HG03520 (cell line): ENCODE measurements at regions not wholly inside any gene's neighbourhood (a gene's known extent, or its start where the extent isn't known, plus 50 kb on each side); places are given as distances from the start of the nearest gene placed in this dataset.
"Not testable (repeated sequence)": the region's sequence is repeated elsewhere in the genome, so short reads cannot be mapped to it uniquely, and the experiment has no call there.

ENCODE experiments used
- ATAC-seq: cut with Tn5 transposase; IDR thresholded peaks from one replicate; pipeline ENCODE4 v1.9.1; 2021; ENCODE audit warnings: mild to moderate bottlenecking, moderate library complexity; ENCODE audit not compliant: unreplicated experiment

DNA sequence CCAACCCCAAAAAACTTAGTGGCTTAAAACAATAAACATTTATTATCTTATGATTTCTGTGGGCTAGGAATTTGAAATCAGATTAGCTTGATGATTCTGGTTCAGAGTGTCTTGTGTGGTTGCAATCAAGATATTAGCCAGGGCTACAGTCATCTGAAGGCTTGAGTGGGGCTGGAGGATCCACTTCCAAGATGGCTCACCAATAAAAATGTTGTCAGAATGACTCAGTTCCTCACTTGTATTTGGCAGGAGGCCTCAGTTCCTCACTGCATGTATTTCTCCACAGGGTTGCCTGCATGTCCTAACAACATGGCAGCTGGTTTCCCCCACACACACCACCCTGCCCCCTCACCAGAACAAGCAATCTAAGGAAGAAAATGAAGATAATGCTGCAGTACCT lies 98.2 kb upstream of the NIPBL start:
- no peak for ATAC-seq

DNA sequence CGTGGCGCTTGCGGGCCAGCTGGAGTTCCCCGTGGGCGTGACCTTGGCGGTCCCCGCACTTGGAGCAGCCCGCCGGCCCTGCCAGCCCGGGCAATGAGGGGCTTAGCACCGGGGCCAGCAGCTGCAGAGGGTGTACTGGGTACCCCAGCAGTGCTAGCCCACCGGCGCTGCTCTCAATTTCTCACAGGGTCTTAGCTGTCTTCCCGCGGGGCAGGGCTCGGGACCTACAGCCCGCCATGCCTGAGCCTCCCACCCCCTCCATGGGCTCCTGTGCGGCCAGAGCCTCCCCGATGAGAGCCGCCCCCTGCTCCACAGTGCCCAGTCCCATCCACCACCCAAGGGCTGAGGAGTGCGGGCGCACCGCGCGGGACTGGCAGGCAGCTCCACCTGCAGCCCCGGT lies 94.0 kb upstream of the NIPBL start:
- ATAC-seq = not testable (repeated sequence)

DNA sequence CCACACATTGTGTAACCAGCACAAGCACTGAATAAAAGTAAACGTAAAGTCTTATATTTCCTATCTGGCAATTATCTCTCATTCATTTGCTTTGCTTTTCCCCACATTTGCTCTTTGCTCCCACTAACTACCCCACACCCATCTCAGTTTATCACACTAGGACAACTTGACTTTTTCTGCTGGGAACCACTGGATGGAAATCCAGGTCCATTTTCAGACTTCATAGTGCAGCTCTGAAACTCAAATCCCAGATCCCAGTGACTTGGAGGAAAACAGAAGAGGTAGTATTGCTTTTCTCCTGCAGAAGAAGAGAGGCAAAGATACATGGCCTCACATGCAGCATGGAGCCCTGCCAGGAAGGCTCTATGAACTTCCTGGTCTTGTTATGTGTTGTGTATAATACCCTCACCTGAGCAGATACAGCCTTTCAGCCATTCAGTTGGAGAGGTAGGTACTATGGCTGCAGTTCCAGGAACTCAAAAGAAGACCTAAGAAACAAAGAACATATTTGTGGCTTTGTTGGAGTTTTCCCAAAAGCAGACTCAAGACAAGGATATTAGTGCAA lies 90.0 kb upstream of the NIPBL start:
- no peak for ATAC-seq

DNA sequence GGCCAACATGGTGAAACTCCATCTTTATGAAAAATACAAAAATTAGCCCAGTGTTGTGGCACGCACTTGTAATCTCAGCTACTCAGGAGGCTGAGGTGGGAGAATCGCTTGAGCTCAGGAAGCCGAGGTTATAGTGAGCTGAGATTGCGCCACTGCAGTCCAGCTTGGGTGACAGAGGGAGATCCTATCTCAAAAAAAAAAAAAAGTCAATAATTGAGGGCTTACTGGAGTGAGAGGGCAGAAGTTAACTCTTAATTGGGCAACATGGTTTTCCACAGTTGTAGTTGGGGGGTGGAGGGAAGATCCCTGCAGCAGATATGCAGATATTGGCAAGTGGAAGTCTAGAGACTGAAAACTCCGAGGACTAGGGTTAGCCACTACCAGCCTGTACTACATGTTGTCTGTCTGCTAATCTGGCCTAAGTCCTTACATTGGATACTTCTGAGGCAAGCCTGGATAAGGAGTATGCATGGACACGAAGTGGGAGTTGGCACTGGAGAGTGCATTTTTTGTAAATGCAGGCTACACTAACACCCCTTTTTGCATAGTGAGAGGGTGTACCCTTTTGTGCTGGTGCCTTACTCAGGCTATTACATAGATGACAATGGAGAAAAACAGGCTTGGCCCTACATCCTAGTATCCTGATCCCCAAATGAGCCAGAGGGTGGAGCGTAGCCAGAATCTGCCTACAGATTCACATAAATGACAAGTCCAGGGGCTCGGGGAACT lies 89.0 kb upstream of the NIPBL start:
- no peak for ATAC-seq

DNA sequence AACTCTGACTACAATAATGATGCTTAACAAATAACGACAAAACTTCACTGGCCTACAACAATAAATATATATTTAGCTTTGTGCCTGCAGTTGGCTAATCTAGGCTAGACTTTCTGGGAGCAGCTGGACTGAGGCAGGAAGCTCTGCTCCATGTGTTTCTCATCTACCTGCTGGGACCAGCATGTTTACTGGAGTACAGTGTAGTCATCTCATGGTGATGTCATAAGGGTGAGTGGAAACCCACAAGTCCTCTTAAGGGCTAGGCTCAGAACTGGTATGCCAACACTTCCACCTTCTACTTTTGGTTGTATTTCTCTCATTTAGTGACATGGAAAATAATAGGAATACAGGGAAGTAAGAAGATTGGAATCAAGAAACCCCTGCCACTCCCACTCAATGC lies 85.7 kb upstream of the NIPBL start:
- no peak for ATAC-seq

DNA sequence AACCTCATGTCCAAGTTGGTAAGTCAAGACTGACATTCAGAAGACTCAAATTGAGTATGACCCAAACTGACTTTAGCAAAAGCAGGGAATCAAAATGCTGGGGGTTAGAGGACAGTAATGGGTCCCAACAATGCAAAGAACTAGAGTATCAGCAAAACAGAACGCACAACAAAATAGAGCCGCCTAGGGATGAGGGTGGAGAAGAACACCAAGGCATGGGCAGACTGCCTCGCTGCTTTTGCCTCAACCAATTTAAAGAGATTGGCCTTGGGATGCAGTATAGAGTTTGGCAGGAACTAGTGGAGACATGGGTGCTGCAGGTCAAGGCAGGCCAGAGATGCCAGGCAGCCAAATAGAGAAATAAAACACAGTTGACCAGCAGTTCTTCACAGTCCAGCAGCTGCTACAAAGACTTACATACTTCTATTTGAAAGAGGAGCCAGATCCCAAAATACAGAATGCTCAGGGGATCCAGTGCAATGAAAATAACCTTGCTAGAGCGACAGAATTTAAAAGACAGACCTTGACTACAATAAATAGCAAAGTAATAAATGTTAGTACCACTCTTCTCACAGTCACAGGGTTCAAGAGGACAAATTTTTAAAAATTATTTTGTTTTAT lies 83.9 kb upstream of the NIPBL start:
- no peak for ATAC-seq

DNA sequence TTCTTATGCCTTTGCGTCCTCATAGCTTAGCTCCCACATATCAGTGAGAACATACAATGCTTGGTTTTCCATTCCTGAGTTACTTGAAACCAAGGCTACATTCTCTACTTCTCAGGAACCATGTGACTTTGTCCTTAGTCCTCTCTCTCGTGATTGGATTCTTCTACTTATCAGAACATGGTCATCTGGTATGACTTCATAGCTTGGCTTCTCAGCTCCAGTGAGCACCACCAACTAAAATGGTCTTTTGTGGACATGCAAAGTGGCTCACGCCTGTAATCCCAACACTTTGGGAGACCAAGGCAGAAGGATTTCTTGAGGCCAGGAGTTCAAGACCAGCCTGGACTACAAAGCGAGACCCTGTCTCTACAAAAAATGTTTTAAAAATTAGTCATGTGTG lies 81.2 kb upstream of the NIPBL start:
- ATAC-seq = no peak

DNA sequence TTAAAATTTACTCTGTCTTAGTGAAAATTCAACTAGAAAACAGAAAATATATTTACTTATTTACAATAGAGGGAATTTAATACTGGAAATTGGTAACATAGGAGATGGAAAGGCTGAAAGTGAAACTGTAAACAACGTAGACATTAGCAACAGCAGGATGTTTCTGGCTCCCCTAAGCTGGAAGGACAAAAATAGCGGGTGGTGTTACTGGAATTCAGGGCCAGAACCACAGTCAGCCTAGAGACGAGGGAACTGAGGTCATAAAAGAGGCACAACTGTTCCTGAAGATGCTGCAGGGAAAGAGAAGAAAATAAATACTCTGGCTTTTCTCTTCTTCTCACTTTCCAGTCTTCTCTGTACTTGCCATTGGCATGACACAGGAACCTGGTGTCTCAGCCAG lies 80.4 kb upstream of the NIPBL start:
- ATAC-seq = no peak

DNA sequence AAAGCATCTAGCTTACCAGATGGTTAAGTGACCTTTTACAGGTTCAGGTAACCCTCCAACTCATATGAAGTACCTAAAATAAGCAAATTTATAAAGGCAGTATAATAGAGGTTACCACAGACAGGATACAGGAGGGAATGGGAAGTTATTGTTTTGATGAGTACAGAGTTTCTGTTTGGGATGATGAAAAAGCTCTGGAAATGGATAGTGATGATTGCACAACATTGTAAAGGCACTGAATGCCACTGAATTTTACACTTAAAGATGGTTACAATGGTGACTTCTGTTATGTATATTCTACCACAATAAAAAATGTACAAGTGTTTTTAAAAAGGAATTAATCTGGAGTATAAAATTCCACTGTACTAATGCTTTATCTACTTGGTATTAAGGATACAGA lies 75.0 kb upstream of the NIPBL start:
- ATAC-seq = no peak

DNA sequence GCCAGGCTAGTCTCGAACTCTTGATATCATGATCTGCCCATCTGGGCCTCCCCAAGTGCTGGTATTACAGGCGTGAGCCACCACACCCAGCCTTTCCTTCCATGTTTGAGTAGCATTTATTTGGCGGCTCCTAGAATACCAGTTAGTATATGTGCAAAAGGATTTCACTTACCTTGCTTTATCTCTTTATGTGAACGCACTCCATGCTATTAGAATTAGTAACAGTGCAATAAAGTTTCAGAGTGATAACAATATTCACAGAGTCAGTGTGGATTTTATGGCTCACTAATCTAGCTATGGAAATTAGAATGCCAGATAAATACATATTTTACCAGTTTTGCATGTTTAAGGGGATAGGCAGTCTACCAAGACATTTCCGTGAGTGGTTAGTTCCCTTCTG lies 74.4 kb upstream of the NIPBL start:
- no peak for ATAC-seq

DNA sequence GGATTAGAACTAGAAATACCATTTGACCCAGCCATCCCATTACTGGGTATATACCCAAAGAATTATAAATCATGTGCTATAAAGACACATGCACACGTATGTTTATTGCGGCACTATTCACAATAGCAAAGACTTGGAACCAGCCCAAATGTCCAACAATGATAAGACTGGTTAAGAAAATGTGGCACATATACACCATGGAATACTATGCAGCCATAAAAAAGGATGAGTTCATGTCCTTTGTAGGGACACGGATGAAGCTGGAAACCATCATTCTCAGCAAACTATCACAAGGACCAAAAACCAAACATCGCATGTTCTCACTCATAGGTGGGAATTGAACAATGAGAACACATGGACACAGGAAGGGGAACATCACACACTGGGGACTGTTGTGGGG lies 63.3 kb upstream of the NIPBL start:
- not testable (repeated sequence) for ATAC-seq

DNA sequence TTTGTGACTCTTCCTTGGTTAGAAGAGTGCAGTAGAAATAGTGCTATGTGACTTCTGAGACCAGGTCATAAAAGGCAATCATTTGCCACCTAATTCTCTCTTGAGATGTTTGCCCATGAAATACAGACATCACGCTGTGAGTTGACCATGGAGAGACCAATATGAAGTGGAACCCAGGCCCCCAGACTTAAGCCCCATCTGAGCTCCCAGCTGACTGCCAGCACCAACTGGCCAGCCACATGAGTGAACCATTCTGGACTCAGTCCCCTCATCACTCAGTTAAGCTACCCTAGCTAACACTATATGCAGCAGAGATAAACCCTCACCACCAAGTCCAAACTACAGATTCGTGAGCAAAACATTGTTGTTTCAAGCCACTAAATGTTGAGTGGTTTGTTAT lies 60.7 kb upstream of the NIPBL start:
- no peak for ATAC-seq

DNA sequence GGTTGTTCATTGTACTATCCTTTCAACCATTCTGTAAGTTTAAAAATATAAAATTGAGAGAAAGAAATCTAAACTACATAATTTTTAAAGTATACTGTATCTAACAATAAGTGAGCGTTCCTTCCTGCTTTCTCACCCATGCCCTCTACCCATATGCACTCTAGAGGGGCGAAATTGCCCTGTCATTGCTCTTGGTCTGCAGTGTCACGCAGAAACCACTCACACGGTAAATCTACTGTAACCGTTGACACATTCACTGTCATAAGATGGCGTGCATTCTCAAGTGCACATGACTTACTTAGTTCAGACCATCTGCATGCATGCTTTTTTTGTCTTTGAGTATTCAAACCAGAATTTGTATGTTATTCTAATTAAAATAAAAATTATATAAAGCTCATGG lies 55.7 kb upstream of the NIPBL start:
- ATAC-seq = no peak

DNA sequence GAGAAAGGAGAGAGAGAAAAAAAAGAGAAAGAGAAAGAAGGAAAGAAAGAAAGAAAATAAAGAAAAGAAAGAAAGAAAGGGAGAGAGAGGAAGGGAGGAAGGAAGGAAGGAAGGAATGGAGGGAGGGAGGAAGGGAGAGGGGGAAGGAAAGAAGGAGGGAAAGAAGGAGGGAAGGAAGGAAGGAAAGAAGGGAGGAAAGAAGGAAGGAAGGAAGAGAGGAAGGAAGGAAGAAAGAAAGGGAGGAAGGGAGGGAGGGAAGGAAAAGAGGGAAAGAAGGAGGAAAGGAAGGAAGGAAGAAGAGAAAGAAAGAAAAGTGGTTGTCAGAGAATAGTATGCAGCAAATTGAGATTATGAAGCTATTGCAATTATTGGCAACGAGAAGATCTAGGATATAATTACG lies 49.9 kb upstream of the NIPBL start:
- no peak for ATAC-seq
